Esophagus muscularis mucosa (tissue), 4 donors: ENCODE measurements at regions not wholly inside any gene's neighbourhood (a gene's known extent, or its start where the extent isn't known, plus 50 kb on each side); places are given as distances from the start of the nearest gene placed in this dataset.

Source experiments
- EP300 ChIP-seq: sonication (generic); formaldehyde crosslinking; IDR thresholded peaks from one replicate; pipeline ENCODE4 v1.6.1; 2017; ENCODE audit warnings: antibody characterized with exemption
- POLR2A ChIP-seq: fragments of 450-650 bp; IDR thresholded peaks from one replicate; pipeline ENCODE4 v1.6.1; 2017; ENCODE audit warnings: antibody characterized with exemption, moderate library complexity, mild to moderate bottlenecking, low read depth
- POLR2AphosphoS5 ChIP-seq, 2 donors: sonication (generic); formaldehyde crosslinking; IDR thresholded peaks; one replicate each; pipeline ENCODE4 v1.6.1; 2017; ENCODE audit warnings: antibody characterized with exemption in 2 of 2
- TF ChIP-seq, protein P1 (sequence below), 3 experiments: fragments of 200-600 bp in 2 of 3; fragments of 450-650 bp in 1 of 3; sonication (generic) in 2 of 3; IDR thresholded peaks; one replicate each; pipeline ENCODE4 v1.5.1; 2017 to 2019; ENCODE audit warnings: antibody characterized with exemption in 3 of 3, mild to moderate bottlenecking in 2 of 3, moderate library complexity in 1 of 3

GRCh38 chr7:118648002-118648401 is 423.5 kb downstream of the ANKRD7 start:
- TF ChIP-seq, protein P1, sequence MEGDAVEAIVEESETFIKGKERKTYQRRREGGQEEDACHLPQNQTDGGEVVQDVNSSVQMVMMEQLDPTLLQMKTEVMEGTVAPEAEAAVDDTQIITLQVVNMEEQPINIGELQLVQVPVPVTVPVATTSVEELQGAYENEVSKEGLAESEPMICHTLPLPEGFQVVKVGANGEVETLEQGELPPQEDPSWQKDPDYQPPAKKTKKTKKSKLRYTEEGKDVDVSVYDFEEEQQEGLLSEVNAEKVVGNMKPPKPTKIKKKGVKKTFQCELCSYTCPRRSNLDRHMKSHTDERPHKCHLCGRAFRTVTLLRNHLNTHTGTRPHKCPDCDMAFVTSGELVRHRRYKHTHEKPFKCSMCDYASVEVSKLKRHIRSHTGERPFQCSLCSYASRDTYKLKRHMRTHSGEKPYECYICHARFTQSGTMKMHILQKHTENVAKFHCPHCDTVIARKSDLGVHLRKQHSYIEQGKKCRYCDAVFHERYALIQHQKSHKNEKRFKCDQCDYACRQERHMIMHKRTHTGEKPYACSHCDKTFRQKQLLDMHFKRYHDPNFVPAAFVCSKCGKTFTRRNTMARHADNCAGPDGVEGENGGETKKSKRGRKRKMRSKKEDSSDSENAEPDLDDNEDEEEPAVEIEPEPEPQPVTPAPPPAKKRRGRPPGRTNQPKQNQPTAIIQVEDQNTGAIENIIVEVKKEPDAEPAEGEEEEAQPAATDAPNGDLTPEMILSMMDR (IDR thresholded peaks at IDR 0.05), result no peak
- TF ChIP-seq EP300 (no peak), POLR2A (no peak), POLR2AphosphoS5 (IDR thresholded peaks at IDR 0.05) (no peak)
